ENCODE measurements at regions not wholly inside any gene's neighbourhood (a gene's known extent, or its start where the extent isn't known, plus 50 kb on each side); places are given as distances from the start of the nearest gene placed in this dataset.

- no peaks in the 10 kb centered on the region for H3K27me3 Mint-ChIP-seq (ENCODE audit: low read depth)
- ATAC-seq = no peak
- H3K4me1 Mint-ChIP-seq = no peaks in the 10 kb centered on the region
- ChIA-PET POLR2A (no interaction called here), CTCF (interaction anchor here (0.6 to 0.7 kb wide), 2 partner anchors 17 to 30 kb away, joined by 3 to 5 read pairs; no protein-coding TSS in a partner anchor)
- no peaks in the 10 kb centered on the region for H3K36me3 Mint-ChIP-seq
- H3K9me3 Mint-ChIP-seq = peaks cover 4% of the 10 kb centered on the region; the same call in 1 of the 2 replicates
- H3K27ac Mint-ChIP-seq = no peak overlapping the region
- TF ChIP-seq ZNF263 (CRISPR knock-in tag; IDR thresholded peaks at IDR 0.05; ENCODE audit: low read depth) (no peak), HMGA2 (CRISPR knock-in tag; IDR thresholded peaks at IDR 0.05) (no peak), ARID4B (CRISPR knock-in tag; IDR thresholded peaks at IDR 0.05; ENCODE audit: borderline replicate concordance) (no peak), HMGXB4 (CRISPR knock-in tag; IDR thresholded peaks at IDR 0.05) (no peak), ZBTB21 (CRISPR knock-in tag; IDR thresholded peaks at IDR 0.05; ENCODE audit: borderline replicate concordance) (no peak), CREB1 (CRISPR knock-in tag; IDR thresholded peaks at IDR 0.05) (no peak), FOXP1 (CRISPR knock-in tag; IDR thresholded peaks at IDR 0.05; ENCODE audit: borderline replicate concordance) (no peak), E2F5 (CRISPR knock-in tag; IDR thresholded peaks at IDR 0.05) (no peak)
- TF ChIP-seq, protein P1, sequence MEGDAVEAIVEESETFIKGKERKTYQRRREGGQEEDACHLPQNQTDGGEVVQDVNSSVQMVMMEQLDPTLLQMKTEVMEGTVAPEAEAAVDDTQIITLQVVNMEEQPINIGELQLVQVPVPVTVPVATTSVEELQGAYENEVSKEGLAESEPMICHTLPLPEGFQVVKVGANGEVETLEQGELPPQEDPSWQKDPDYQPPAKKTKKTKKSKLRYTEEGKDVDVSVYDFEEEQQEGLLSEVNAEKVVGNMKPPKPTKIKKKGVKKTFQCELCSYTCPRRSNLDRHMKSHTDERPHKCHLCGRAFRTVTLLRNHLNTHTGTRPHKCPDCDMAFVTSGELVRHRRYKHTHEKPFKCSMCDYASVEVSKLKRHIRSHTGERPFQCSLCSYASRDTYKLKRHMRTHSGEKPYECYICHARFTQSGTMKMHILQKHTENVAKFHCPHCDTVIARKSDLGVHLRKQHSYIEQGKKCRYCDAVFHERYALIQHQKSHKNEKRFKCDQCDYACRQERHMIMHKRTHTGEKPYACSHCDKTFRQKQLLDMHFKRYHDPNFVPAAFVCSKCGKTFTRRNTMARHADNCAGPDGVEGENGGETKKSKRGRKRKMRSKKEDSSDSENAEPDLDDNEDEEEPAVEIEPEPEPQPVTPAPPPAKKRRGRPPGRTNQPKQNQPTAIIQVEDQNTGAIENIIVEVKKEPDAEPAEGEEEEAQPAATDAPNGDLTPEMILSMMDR (IDR thresholded peaks at IDR 0.05) = no peak
- TF ChIP-seq, protein P2, sequence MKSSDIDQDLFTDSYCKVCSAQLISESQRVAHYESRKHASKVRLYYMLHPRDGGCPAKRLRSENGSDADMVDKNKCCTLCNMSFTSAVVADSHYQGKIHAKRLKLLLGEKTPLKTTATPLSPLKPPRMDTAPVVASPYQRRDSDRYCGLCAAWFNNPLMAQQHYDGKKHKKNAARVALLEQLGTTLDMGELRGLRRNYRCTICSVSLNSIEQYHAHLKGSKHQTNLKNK (CRISPR knock-in tag; IDR thresholded peaks at IDR 0.05) = no peak
- TF ChIP-seq, protein P3, sequence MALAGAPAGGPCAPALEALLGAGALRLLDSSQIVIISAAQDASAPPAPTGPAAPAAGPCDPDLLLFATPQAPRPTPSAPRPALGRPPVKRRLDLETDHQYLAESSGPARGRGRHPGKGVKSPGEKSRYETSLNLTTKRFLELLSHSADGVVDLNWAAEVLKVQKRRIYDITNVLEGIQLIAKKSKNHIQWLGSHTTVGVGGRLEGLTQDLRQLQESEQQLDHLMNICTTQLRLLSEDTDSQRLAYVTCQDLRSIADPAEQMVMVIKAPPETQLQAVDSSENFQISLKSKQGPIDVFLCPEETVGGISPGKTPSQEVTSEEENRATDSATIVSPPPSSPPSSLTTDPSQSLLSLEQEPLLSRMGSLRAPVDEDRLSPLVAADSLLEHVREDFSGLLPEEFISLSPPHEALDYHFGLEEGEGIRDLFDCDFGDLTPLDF (CRISPR knock-in tag; IDR thresholded peaks at IDR 0.05) = no peak
- TF ChIP-seq, protein P4, sequence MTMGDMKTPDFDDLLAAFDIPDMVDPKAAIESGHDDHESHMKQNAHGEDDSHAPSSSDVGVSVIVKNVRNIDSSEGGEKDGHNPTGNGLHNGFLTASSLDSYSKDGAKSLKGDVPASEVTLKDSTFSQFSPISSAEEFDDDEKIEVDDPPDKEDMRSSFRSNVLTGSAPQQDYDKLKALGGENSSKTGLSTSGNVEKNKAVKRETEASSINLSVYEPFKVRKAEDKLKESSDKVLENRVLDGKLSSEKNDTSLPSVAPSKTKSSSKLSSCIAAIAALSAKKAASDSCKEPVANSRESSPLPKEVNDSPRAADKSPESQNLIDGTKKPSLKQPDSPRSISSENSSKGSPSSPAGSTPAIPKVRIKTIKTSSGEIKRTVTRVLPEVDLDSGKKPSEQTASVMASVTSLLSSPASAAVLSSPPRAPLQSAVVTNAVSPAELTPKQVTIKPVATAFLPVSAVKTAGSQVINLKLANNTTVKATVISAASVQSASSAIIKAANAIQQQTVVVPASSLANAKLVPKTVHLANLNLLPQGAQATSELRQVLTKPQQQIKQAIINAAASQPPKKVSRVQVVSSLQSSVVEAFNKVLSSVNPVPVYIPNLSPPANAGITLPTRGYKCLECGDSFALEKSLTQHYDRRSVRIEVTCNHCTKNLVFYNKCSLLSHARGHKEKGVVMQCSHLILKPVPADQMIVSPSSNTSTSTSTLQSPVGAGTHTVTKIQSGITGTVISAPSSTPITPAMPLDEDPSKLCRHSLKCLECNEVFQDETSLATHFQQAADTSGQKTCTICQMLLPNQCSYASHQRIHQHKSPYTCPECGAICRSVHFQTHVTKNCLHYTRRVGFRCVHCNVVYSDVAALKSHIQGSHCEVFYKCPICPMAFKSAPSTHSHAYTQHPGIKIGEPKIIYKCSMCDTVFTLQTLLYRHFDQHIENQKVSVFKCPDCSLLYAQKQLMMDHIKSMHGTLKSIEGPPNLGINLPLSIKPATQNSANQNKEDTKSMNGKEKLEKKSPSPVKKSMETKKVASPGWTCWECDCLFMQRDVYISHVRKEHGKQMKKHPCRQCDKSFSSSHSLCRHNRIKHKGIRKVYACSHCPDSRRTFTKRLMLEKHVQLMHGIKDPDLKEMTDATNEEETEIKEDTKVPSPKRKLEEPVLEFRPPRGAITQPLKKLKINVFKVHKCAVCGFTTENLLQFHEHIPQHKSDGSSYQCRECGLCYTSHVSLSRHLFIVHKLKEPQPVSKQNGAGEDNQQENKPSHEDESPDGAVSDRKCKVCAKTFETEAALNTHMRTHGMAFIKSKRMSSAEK (CRISPR knock-in tag; IDR thresholded peaks at IDR 0.05; ENCODE audit: borderline replicate concordance) = no peak
- no peak overlapping the region for H3K4me3 Mint-ChIP-seq
- DNase-seq (ENCODE audit: low spot score) = no peak
These were observed 88.4 kb downstream of the MTRR start for GRCh38 chr5:7957329-7957728.
